Hippocampal formation (tissue), 2 donors: ENCODE measurements at regions not wholly inside any gene's neighbourhood (a gene's known extent, or its start where the extent isn't known, plus 50 kb on each side); places are given as distances from the start of the nearest gene placed in this dataset.

Source experiments
- DNase-seq, 2 donors: peaks; one replicate each; lab custom pipeline; 2025; lab: John Stamatoyannopoulos, UW

GRCh38 chr3:31346542-31346979, 186.2 kb upstream of the STT3B start:
- DNase-seq = no peak

- DNase-seq = no peak
Observed at GRCh38 chr3:31349001-31349748, 183.6 kb upstream of the STT3B start.

GRCh38 chr3:31350307-31350706, 182.4 kb upstream of the STT3B start:
- DNase-seq = no peak

- DNase-seq = no peak
Observed at GRCh38 chr3:31352331-31352730, 180.4 kb upstream of the STT3B start.

- no peak for DNase-seq
Observed at GRCh38 chr3:31353166-31353565, 179.6 kb upstream of the STT3B start.

GRCh38 chr3:31354373-31354772, 178.4 kb upstream of the STT3B start:
- no peak for DNase-seq

- DNase-seq = no peak
Observed at GRCh38 chr3:31355807-31356206, 176.9 kb upstream of the STT3B start.

- no peak for DNase-seq
Observed at GRCh38 chr3:31356941-31357340, 175.8 kb upstream of the STT3B start.

- no peak for DNase-seq
Observed at GRCh38 chr3:31357451-31357850, 175.3 kb upstream of the STT3B start.

GRCh38 chr3:31358473-31359070, 174.2 kb upstream of the STT3B start:
- DNase-seq = no peak

- no peak for DNase-seq
Observed at GRCh38 chr3:31361371-31362273, 171.1 kb upstream of the STT3B start.

- no peak for DNase-seq
Observed at GRCh38 chr3:31364188-31364587, 168.5 kb upstream of the STT3B start.

- no peak for DNase-seq
Observed at GRCh38 chr3:31364711-31365110, 168.0 kb upstream of the STT3B start.

- no peak for DNase-seq
Observed at GRCh38 chr3:31367518-31367917, 165.2 kb upstream of the STT3B start.

- no peak for DNase-seq
Observed at GRCh38 chr3:31369637-31370379, 162.9 kb upstream of the STT3B start.

- DNase-seq = no peak
Observed at GRCh38 chr3:31370380-31370666, 162.4 kb upstream of the STT3B start.

GRCh38 chr3:31370681-31371080, 162.0 kb upstream of the STT3B start:
- DNase-seq = no peak

GRCh38 chr3:31371484-31372177, 161.1 kb upstream of the STT3B start:
- DNase-seq = no peak

GRCh38 chr3:31373681-31374080, 159.0 kb upstream of the STT3B start:
- DNase-seq = no peak

- no peak for DNase-seq
Observed at GRCh38 chr3:31377045-31377642, 155.6 kb upstream of the STT3B start.

GRCh38 chr3:31378231-31378630, 154.5 kb upstream of the STT3B start:
- no peak for DNase-seq
